Suprapubic skin (tissue), 4 donors: ENCODE measurements at regions not wholly inside any gene's neighbourhood (a gene's known extent, or its start where the extent isn't known, plus 50 kb on each side); places are given as distances from the start of the nearest gene placed in this dataset.

ENCODE experiments used
- DNase-seq, 2 donors: peaks; one replicate each; pipeline ENCODE4 v3.0.0-alpha.2; 2019; ENCODE audit warnings: low spot score in 2 of 2
- H3K27ac ChIP-seq: fragments of 200-600 bp; sonication (generic); one replicate; pipeline ENCODE4 v1.5.1; 2019
- H3K27me3 ChIP-seq: fragments of 200-600 bp; sonication (generic); one replicate; pipeline ENCODE4 v1.5.1; 2019
- H3K36me3 ChIP-seq: fragments of 200-600 bp; sonication (generic); one replicate; pipeline ENCODE4 v1.5.1; 2019
- H3K4me1 ChIP-seq: fragments of 200-600 bp; sonication (generic); one replicate; pipeline ENCODE4 v1.5.1; 2019
- H3K4me3 ChIP-seq: fragments of 200-600 bp; sonication (generic); one replicate; pipeline ENCODE4 v1.5.1; 2019; ENCODE audit warnings: mild to moderate bottlenecking
- H3K9me3 ChIP-seq: fragments of 200-600 bp; sonication (generic); one replicate; pipeline ENCODE4 v1.5.1; 2019
- CTCF ChIP-seq, 2 donors: fragments of 200-600 bp in 1 of 2; fragments of 450-650 bp in 1 of 2; sonication (generic) in 1 of 2; IDR thresholded peaks; one replicate each; pipeline ENCODE4 v1.5.1; 2016 to 2019; ENCODE audit warnings: antibody characterized with exemption in 2 of 2, mild to moderate bottlenecking in 1 of 2, moderate library complexity in 1 of 2
- EP300 ChIP-seq: sonication (generic); formaldehyde crosslinking; IDR thresholded peaks from one replicate; pipeline ENCODE4 v1.6.1; 2017; ENCODE audit warnings: antibody characterized with exemption
- POLR2A ChIP-seq, 2 donors: fragments of 450-650 bp; IDR thresholded peaks; one replicate each; pipeline ENCODE4 v1.6.1; 2017; ENCODE audit warnings: antibody characterized with exemption in 2 of 2, mild to moderate bottlenecking in 2 of 2, moderate library complexity in 2 of 2
- POLR2AphosphoS5 ChIP-seq, 3 donors: sonication (generic); formaldehyde crosslinking; IDR thresholded peaks; one replicate each; pipeline ENCODE4 v1.6.1; 2017; ENCODE audit warnings: antibody characterized with exemption in 3 of 3
- WGBS: methylation state at CpG from one replicate; pipeline ENCODE4 v1.1.5; 2018; 5-methylcytosine and 5-hydroxymethylcytosine counted together

GRCh38 chr12:132392389-132393244 is 63.2 kb upstream of the GALNT9 start:
- no peak for TF ChIP-seq POLR2AphosphoS5 (IDR thresholded peaks at IDR 0.05)
- no peak for TF ChIP-seq CTCF (IDR thresholded peaks at IDR 0.05)
- TF ChIP-seq POLR2A (IDR thresholded peaks at IDR 0.05) = no peak
- no peak for TF ChIP-seq EP300
- peaks cover 89% of the 10 kb centered on the region for H3K27me3 ChIP-seq
- WGBS = 85% methylated on average over 8 of the region's 43 CpGs

GRCh38 chr12:132391326-132392041 is 62.1 kb upstream of the GALNT9 start:
- H3K27me3 ChIP-seq = peaks cover 89% of the 10 kb centered on the region
- no peak overlapping the region for H3K27ac ChIP-seq
- no peaks in the 10 kb centered on the region for H3K9me3 ChIP-seq
- 89% methylated on average over 43 of the region's 43 CpGs for WGBS
- no peaks in the 10 kb centered on the region for H3K36me3 ChIP-seq
- H3K4me1 ChIP-seq = no peaks in the 10 kb centered on the region
- no peak overlapping the region for H3K4me3 ChIP-seq
- TF ChIP-seq POLR2AphosphoS5 (IDR thresholded peaks at IDR 0.05) (no peak), POLR2A (IDR thresholded peaks at IDR 0.05) (no peak), EP300 (no peak), CTCF (IDR thresholded peaks at IDR 0.05) (no peak)
- peak in 1 of 2 donors; percentile 67 for DNase-seq

More at GRCh38 chr12:132392389-132393244, 63.2 kb upstream of the GALNT9 start:
- Histone ChIP-seq H3K4me1 (no peaks in the 10 kb centered on the region), H3K27ac (no peak overlapping the region), H3K36me3 (no peaks in the 10 kb centered on the region), H3K9me3 (no peaks in the 10 kb centered on the region), H3K4me3 (no peak overlapping the region)
- peak in 1 of 2 donors; percentile 37 for DNase-seq

GRCh38 chr12:132390287-132391076 is 61.1 kb upstream of the GALNT9 start:
- 87% methylated on average over 14 of the region's 23 CpGs for WGBS
- H3K27me3 ChIP-seq = peaks cover 89% of the 10 kb centered on the region
- peak in 1 of 2 donors; percentile 72 for DNase-seq

GRCh38 chr12:132389526-132390286 is 60.3 kb upstream of the GALNT9 start:
- peak in 1 of 2 donors; percentile 64 for DNase-seq
- Histone ChIP-seq H3K4me1 (no peaks in the 10 kb centered on the region), H3K27ac (no peak overlapping the region), H3K9me3 (no peaks in the 10 kb centered on the region), H3K27me3 (peaks cover 91% of the 10 kb centered on the region), H3K36me3 (no peaks in the 10 kb centered on the region), H3K4me3 (no peak overlapping the region)
- 26% methylated on average over 8 of the region's 21 CpGs for WGBS
- TF ChIP-seq EP300 = no peak
- TF ChIP-seq POLR2AphosphoS5 (IDR thresholded peaks at IDR 0.05) = no peak
- no peak for TF ChIP-seq CTCF (IDR thresholded peaks at IDR 0.05)
- TF ChIP-seq POLR2A (IDR thresholded peaks at IDR 0.05) = no peak

More at GRCh38 chr12:132390287-132391076, 61.1 kb upstream of the GALNT9 start:
- Histone ChIP-seq H3K4me1 (no peaks in the 10 kb centered on the region), H3K9me3 (no peaks in the 10 kb centered on the region), H3K4me3 (no peak overlapping the region), H3K36me3 (no peaks in the 10 kb centered on the region), H3K27ac (no peak overlapping the region)
- TF ChIP-seq CTCF (IDR thresholded peaks at IDR 0.05) = no peak
- no peak for TF ChIP-seq POLR2AphosphoS5 (IDR thresholded peaks at IDR 0.05)
- TF ChIP-seq EP300 = no peak
- TF ChIP-seq POLR2A (IDR thresholded peaks at IDR 0.05) = no peak
